ENCODE measurements at regions not wholly inside any gene's neighbourhood (a gene's known extent, or its start where the extent isn't known, plus 50 kb on each side); places are given as distances from the start of the nearest gene placed in this dataset.

- Histone ChIP-seq H3K9me3 (ENCODE audit: control insufficient read depth, low read length) (no peaks in the 10 kb centered on the region), H3K4me3 (ENCODE audit: insufficient read depth, low read depth, low read length) (no peak overlapping the region), H3K27me3 (ENCODE audit: control insufficient read depth, insufficient read depth, low read length, poor library complexity, severe bottlenecking) (no peaks in the 10 kb centered on the region), H3K27ac (ENCODE audit: insufficient read depth, low read depth, low read length, poor library complexity, severe bottlenecking) (no peak overlapping the region), H3K36me3 (ENCODE audit: control insufficient read depth, insufficient read depth, low read length) (no peaks in the 10 kb centered on the region), H3K4me1 (ENCODE audit: control insufficient read depth, insufficient read depth, low read length) (no peaks in the 10 kb centered on the region)
- WGBS, 2 experiments: 92 to 93% methylated on average over 5 of the region's 5 CpGs
Observed at GRCh38 chr16:65679785-65680184, 557.9 kb upstream of the CDH11 start.

DNA sequence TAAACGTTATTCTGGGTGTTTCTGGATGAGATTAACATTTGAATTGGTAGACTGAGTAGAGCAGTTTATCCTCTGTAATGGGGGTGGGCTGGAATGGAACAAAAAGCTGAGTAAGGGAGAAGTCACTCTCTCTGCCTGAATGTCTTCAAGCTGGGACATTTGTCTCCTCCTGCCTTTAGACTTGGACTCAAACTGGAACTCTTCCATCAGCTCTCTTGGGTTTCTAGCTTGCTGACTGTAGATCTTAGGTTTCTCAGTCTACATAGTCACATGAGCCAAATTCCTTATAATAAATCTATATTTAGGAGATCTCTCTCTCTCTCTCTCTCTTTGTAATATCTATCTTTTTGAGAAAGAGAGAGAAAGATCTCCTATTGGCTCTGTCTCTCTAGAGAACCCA, 553.3 kb upstream of the CDH11 start:
- WGBS, 2 experiments: 39 to 47% methylated on average over 1 of the region's 1 CpG
- Histone ChIP-seq H3K27me3 (ENCODE audit: control insufficient read depth, insufficient read depth, low read length, poor library complexity, severe bottlenecking) (no peaks in the 10 kb centered on the region), H3K4me3 (ENCODE audit: insufficient read depth, low read depth, low read length) (no peak overlapping the region)

GRCh38 chr16:65672960-65673359, 551.1 kb upstream of the CDH11 start:
- WGBS, 2 experiments: 83 to 91% methylated on average over 3 of the region's 3 CpGs
- no peaks in the 10 kb centered on the region for H3K4me1 ChIP-seq (ENCODE audit: control insufficient read depth, insufficient read depth, low read length)
- H3K27ac ChIP-seq (ENCODE audit: insufficient read depth, low read depth, low read length, poor library complexity, severe bottlenecking): no peak overlapping the region
- no peak overlapping the region for H3K4me3 ChIP-seq (ENCODE audit: insufficient read depth, low read depth, low read length)
- H3K9me3 ChIP-seq (ENCODE audit: control insufficient read depth, low read length): no peaks in the 10 kb centered on the region
- no peaks in the 10 kb centered on the region for H3K36me3 ChIP-seq (ENCODE audit: control insufficient read depth, insufficient read depth, low read length)
- no peaks in the 10 kb centered on the region for H3K27me3 ChIP-seq (ENCODE audit: control insufficient read depth, insufficient read depth, low read length, poor library complexity, severe bottlenecking)

More for the DNA sequence above, 553.3 kb upstream of the CDH11 start:
- H3K36me3 ChIP-seq (ENCODE audit: control insufficient read depth, insufficient read depth, low read length): no peaks in the 10 kb centered on the region
- H3K27ac ChIP-seq (ENCODE audit: insufficient read depth, low read depth, low read length, poor library complexity, severe bottlenecking): no peak overlapping the region
- no peaks in the 10 kb centered on the region for H3K4me1 ChIP-seq (ENCODE audit: control insufficient read depth, insufficient read depth, low read length)
- H3K9me3 ChIP-seq (ENCODE audit: control insufficient read depth, low read length): no peaks in the 10 kb centered on the region

DNA sequence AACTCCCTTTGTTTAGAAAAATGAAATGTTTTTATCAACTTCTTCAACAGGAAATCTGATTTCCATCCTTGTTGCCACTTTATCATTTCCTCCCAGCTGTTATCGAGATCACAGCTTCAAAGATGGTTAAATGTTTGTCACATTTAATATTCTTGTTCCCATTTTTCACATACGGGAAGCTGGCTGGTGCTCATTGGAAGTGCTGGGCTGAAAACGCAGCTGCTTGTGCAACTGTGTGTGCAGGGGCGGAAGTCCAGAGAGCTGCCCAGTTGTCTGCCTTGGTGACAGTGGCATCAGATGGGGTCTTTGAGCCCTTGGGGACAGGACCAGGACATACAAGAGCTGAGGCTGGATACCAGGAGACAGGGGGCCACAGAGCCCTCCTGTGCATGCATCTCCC, 549.2 kb upstream of the CDH11 start:
- Histone ChIP-seq H3K27ac (ENCODE audit: insufficient read depth, low read depth, low read length, poor library complexity, severe bottlenecking) (no peak overlapping the region), H3K36me3 (ENCODE audit: control insufficient read depth, insufficient read depth, low read length) (no peaks in the 10 kb centered on the region), H3K9me3 (ENCODE audit: control insufficient read depth, low read length) (no peaks in the 10 kb centered on the region), H3K27me3 (ENCODE audit: control insufficient read depth, insufficient read depth, low read length, poor library complexity, severe bottlenecking) (no peaks in the 10 kb centered on the region), H3K4me3 (ENCODE audit: insufficient read depth, low read depth, low read length) (no peak overlapping the region), H3K4me1 (ENCODE audit: control insufficient read depth, insufficient read depth, low read length) (peaks cover 10% of the 10 kb centered on the region)
- WGBS, 2 experiments: 90 to 93% methylated on average over 3 to 4 of the region's 4 CpGs

DNA sequence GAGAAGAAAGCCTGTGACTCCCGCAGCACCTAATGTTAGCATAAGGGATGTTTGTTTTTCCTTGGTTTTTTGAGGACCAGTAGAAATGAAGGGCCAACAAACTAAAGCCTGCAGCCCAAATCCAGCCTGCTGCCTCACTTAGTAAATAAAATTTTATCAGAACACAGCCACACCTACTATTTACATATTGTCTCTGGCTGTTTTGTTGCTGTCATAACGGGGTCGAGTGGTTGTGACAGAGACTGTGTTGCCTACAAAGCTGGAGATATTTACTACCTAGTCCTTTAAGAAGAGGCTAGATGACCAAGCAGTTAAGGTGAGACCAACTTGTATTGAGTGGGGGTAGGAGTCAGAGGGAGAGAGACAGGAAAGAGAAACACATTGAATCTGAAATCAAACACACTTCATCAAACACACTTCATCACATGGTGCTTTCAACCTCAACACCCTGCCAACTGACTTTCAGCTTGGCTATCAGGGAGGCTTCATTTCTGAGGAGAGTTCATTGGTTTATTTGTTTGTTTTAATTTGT, 546.3 kb upstream of the CDH11 start:
- no peak overlapping the region for H3K4me3 ChIP-seq (ENCODE audit: insufficient read depth, low read depth, low read length)
- no peaks in the 10 kb centered on the region for H3K27me3 ChIP-seq (ENCODE audit: control insufficient read depth, insufficient read depth, low read length, poor library complexity, severe bottlenecking)
- peaks cover 10% of the 10 kb centered on the region for H3K4me1 ChIP-seq (ENCODE audit: control insufficient read depth, insufficient read depth, low read length)
- no peak overlapping the region for H3K27ac ChIP-seq (ENCODE audit: insufficient read depth, low read depth, low read length, poor library complexity, severe bottlenecking)
- 90 to 98% methylated on average over 3 of the region's 3 CpGs for WGBS, 2 experiments
- no peaks in the 10 kb centered on the region for H3K9me3 ChIP-seq (ENCODE audit: control insufficient read depth, low read length)
- H3K36me3 ChIP-seq (ENCODE audit: control insufficient read depth, insufficient read depth, low read length): no peaks in the 10 kb centered on the region

DNA sequence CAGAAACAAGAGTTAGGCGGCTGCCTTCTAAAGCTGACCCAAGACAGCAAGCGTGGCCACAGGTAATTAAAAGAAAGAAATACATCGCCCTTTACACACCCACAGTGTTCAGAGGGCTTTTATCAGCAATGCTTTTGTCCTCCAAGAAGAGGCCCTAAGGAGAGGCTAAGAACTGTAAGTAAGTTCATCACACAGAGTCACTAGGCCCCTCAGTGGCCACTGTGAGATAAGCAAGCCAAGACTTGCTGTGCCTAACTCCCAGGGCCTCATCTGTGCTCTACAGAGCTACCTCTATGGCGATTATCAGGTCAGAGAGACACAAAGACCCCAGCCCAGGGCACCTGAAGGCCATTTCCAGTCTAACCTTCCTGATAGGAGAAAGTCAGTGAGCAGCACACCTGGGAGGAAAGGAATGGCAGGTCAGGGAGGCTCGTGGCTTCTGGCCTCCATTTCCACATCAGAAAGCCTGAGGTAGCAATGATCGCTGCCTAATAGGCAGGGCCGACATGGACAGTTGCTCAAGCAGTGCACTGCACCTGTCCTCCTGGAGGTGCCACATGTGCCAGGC, 545.2 kb upstream of the CDH11 start:
- WGBS, 2 experiments: 76% methylated on average over 7 of the region's 7 CpGs
- no peaks in the 10 kb centered on the region for H3K27me3 ChIP-seq (ENCODE audit: control insufficient read depth, insufficient read depth, low read length, poor library complexity, severe bottlenecking)
- no peaks in the 10 kb centered on the region for H3K9me3 ChIP-seq (ENCODE audit: control insufficient read depth, low read length)
- no peaks in the 10 kb centered on the region for H3K36me3 ChIP-seq (ENCODE audit: control insufficient read depth, insufficient read depth, low read length)
- no peak overlapping the region for H3K4me3 ChIP-seq (ENCODE audit: insufficient read depth, low read depth, low read length)
- H3K4me1 ChIP-seq (ENCODE audit: control insufficient read depth, insufficient read depth, low read length): peaks cover 10% of the 10 kb centered on the region
- H3K27ac ChIP-seq (ENCODE audit: insufficient read depth, low read depth, low read length, poor library complexity, severe bottlenecking): no peak overlapping the region

- H3K27me3 ChIP-seq (ENCODE audit: control insufficient read depth, insufficient read depth, low read length, poor library complexity, severe bottlenecking): no peaks in the 10 kb centered on the region
- WGBS, 2 experiments: 81 to 83% methylated on average over 11 of the region's 11 CpGs
- H3K4me3 ChIP-seq (ENCODE audit: insufficient read depth, low read depth, low read length): no peak overlapping the region
- H3K27ac ChIP-seq (ENCODE audit: insufficient read depth, low read depth, low read length, poor library complexity, severe bottlenecking): no peak overlapping the region
- H3K9me3 ChIP-seq (ENCODE audit: control insufficient read depth, low read length): no peaks in the 10 kb centered on the region
- H3K4me1 ChIP-seq (ENCODE audit: control insufficient read depth, insufficient read depth, low read length): peaks cover 10% of the 10 kb centered on the region
- no peaks in the 10 kb centered on the region for H3K36me3 ChIP-seq (ENCODE audit: control insufficient read depth, insufficient read depth, low read length)
Observed at GRCh38 chr16:65666132-65666941, 544.5 kb upstream of the CDH11 start.

DNA sequence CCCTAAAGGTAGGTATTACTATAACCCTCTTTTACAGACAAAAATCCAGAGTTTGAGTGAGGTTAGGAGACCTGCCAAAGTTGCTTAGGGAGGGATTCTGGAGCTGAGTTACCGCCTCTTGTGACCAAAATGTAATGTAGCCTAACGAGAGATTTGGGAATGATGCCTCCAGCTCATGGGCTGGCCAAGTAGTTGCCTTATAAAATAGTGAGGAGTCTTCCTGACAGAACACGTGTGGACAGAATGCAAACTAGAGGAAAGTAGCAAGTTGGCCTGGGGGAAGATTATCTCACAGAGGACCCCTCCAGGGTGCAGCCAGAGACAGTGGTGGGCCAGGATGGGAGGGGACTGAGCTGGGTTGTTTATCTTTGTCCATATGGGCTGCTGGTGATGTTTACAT, 543.7 kb upstream of the CDH11 start:
- Histone ChIP-seq H3K27me3 (ENCODE audit: control insufficient read depth, insufficient read depth, low read length, poor library complexity, severe bottlenecking) (no peaks in the 10 kb centered on the region), H3K27ac (ENCODE audit: insufficient read depth, low read depth, low read length, poor library complexity, severe bottlenecking) (no peak overlapping the region), H3K36me3 (ENCODE audit: control insufficient read depth, insufficient read depth, low read length) (no peaks in the 10 kb centered on the region), H3K9me3 (ENCODE audit: control insufficient read depth, low read length) (no peaks in the 10 kb centered on the region), H3K4me3 (ENCODE audit: insufficient read depth, low read depth, low read length) (no peak overlapping the region), H3K4me1 (ENCODE audit: control insufficient read depth, insufficient read depth, low read length) (peaks cover 10% of the 10 kb centered on the region)
- WGBS, 2 experiments: 75% methylated on average over 3 of the region's 3 CpGs

DNA sequence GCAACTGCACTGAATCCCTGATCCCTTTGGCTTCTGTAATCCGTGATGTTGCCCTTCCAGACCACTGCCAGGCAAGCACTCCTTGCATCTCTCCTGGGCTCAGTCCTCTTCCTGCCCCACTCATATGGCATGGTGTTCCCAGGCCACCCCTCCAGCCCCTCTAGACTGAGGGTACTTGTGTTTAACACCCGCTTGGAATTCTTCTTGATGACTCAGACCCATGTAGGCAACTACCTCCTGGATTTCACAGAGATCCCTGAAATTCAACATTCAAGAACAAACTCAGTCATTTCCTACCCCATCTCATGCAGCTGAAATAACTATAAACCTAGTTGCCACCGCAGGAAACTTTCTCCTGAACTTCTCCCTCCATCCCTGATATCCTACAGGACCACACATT, 541.9 kb upstream of the CDH11 start:
- Histone ChIP-seq H3K4me1 (ENCODE audit: control insufficient read depth, insufficient read depth, low read length) (peaks cover 10% of the 10 kb centered on the region), H3K27ac (ENCODE audit: insufficient read depth, low read depth, low read length, poor library complexity, severe bottlenecking) (no peak overlapping the region), H3K27me3 (ENCODE audit: control insufficient read depth, insufficient read depth, low read length, poor library complexity, severe bottlenecking) (no peaks in the 10 kb centered on the region), H3K4me3 (ENCODE audit: insufficient read depth, low read depth, low read length) (no peak overlapping the region), H3K9me3 (ENCODE audit: control insufficient read depth, low read length) (no peaks in the 10 kb centered on the region), H3K36me3 (ENCODE audit: control insufficient read depth, insufficient read depth, low read length) (no peaks in the 10 kb centered on the region)
- whole genome bisulfite sequencing, 2 experiments: 92 to 96% methylated on average over 3 of the region's 3 CpGs

DNA sequence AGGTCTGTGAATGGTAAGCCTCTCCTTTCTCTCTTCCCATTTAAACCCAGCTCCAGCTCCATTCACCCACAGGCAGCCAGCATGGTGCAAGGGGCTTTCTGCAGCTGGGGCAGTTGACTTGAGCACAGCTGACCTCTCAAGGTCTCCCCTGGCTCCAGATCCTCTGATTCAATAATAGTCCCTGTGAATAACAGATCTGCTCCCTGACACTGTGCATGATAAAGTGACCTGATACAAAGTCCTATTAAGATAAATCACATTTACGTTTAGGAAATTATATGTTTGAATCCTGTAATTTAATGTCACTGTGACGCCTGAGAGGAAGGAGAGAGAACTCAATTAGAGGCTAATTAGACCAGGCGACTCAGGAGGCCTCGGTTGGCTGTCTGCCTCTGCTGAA, 540.4 kb upstream of the CDH11 start:
- Histone ChIP-seq H3K36me3 (ENCODE audit: control insufficient read depth, insufficient read depth, low read length) (no peaks in the 10 kb centered on the region), H3K27me3 (ENCODE audit: control insufficient read depth, insufficient read depth, low read length, poor library complexity, severe bottlenecking) (no peaks in the 10 kb centered on the region), H3K9me3 (ENCODE audit: control insufficient read depth, low read length) (no peaks in the 10 kb centered on the region), H3K4me3 (ENCODE audit: insufficient read depth, low read depth, low read length) (no peak overlapping the region), H3K4me1 (ENCODE audit: control insufficient read depth, insufficient read depth, low read length) (peaks cover 10% of the 10 kb centered on the region), H3K27ac (ENCODE audit: insufficient read depth, low read depth, low read length, poor library complexity, severe bottlenecking) (no peak overlapping the region)
- 94 to 98% methylated on average over 4 of the region's 4 CpGs for WGBS, 2 experiments

All from ectodermal cell (in vitro differentiated cells).